ENCODE measurements at regions not wholly inside any gene's neighbourhood (a gene's known extent, or its start where the extent isn't known, plus 50 kb on each side); places are given as distances from the start of the nearest gene placed in this dataset.
"Not testable (repeated sequence)": the region's sequence is repeated elsewhere in the genome, so short reads cannot be mapped to it uniquely, and the experiment has no call there.

- DNase-seq: peak; percentile 26
Measured at GRCh38 chr2:12479065-12479601, 237.6 kb upstream of the TRIB2 start.

- DNase-seq: peak; percentile 81
Measured at GRCh38 chr2:12484536-12485115, 232.1 kb upstream of the TRIB2 start.

GRCh38 chr2:12486205-12487118 is 230.3 kb upstream of the TRIB2 start:
- peak; percentile 47 for DNase-seq

- DNase-seq: no peak
Measured at GRCh38 chr2:12487253-12488004, 229.3 kb upstream of the TRIB2 start.

GRCh38 chr2:12488352-12489318 is 228.1 kb upstream of the TRIB2 start:
- DNase-seq: no peak

- no peak for DNase-seq
Measured at GRCh38 chr2:12490641-12491040, 226.1 kb upstream of the TRIB2 start.

- DNase-seq: not testable (repeated sequence)
Measured at GRCh38 chr2:12492360-12492759, 224.4 kb upstream of the TRIB2 start.

GRCh38 chr2:12493031-12493513 is 223.7 kb upstream of the TRIB2 start:
- peak; percentile 79 for DNase-seq

- DNase-seq: no peak
Measured at GRCh38 chr2:12495247-12495868, 221.4 kb upstream of the TRIB2 start.

GRCh38 chr2:12498286-12498685 is 218.4 kb upstream of the TRIB2 start:
- no peak for DNase-seq

GRCh38 chr2:12498704-12499103 is 218.0 kb upstream of the TRIB2 start:
- DNase-seq: peak; percentile 89

- no peak for DNase-seq
Measured at GRCh38 chr2:12500899-12501298, 215.8 kb upstream of the TRIB2 start.

GRCh38 chr2:12501469-12502158 is 215.1 kb upstream of the TRIB2 start:
- DNase-seq: peak; percentile 21

- peak; percentile 88 for DNase-seq
Measured at GRCh38 chr2:12502759-12503158, 214.0 kb upstream of the TRIB2 start.

GRCh38 chr2:12504443-12504842 is 212.3 kb upstream of the TRIB2 start:
- DNase-seq: peak; percentile 68

- peak; percentile 17 for DNase-seq
Measured at GRCh38 chr2:12506846-12507245, 209.9 kb upstream of the TRIB2 start.

GRCh38 chr2:12507295-12507694 is 209.4 kb upstream of the TRIB2 start:
- DNase-seq: peak; percentile 92

- DNase-seq: no peak
Measured at GRCh38 chr2:12510070-12510469, 206.7 kb upstream of the TRIB2 start.

GRCh38 chr2:12513339-12513738 is 203.4 kb upstream of the TRIB2 start:
- DNase-seq: no peak

GRCh38 chr2:12514168-12514567 is 202.6 kb upstream of the TRIB2 start:
- no peak for DNase-seq
